Lower leg skin (tissue), 4 donors: ENCODE measurements at regions not wholly inside any gene's neighbourhood (a gene's known extent, or its start where the extent isn't known, plus 50 kb on each side); places are given as distances from the start of the nearest gene placed in this dataset.

Experiments
- DNase-seq, 2 donors: peaks; one replicate each; pipeline ENCODE4 v3.0.0-alpha.2; 2019; ENCODE audit warnings: low spot score in 2 of 2
- H3K4me3 ChIP-seq: fragments of 200-600 bp; sonication (generic); 2 replicates; pipeline ENCODE4 v1.5.1; 2017; ENCODE audit warnings: mild to moderate bottlenecking, low read depth; ENCODE audit not compliant: poor library complexity, severe bottlenecking
- POLR2A ChIP-seq, 2 donors: fragments of 450-650 bp; IDR thresholded peaks; one replicate each; pipeline ENCODE4 v1.6.1; 2016 to 2017; ENCODE audit warnings: antibody characterized with exemption in 2 of 2, mild to moderate bottlenecking in 1 of 2, moderate library complexity in 1 of 2
- WGBS, 2 donors: methylation state at CpG; one replicate each; pipeline ENCODE4 v1.1.5; 2018; 5-methylcytosine and 5-hydroxymethylcytosine counted together
- intact Hi-C: fragments of 100-400 bp; cut with DNase I; formaldehyde crosslinking; loops from one replicate; pipeline ENCODE4 v1.15.0; 2023; ENCODE audit warnings: low total_unique reads
- TF ChIP-seq, protein P1 (sequence below), 3 donors: fragments of 450-650 bp; IDR thresholded peaks; one replicate each; pipeline ENCODE4 v1.5.1; 2016; ENCODE audit warnings: antibody characterized with exemption in 3 of 3, mild to moderate bottlenecking in 3 of 3, moderate library complexity in 2 of 3

DNA sequence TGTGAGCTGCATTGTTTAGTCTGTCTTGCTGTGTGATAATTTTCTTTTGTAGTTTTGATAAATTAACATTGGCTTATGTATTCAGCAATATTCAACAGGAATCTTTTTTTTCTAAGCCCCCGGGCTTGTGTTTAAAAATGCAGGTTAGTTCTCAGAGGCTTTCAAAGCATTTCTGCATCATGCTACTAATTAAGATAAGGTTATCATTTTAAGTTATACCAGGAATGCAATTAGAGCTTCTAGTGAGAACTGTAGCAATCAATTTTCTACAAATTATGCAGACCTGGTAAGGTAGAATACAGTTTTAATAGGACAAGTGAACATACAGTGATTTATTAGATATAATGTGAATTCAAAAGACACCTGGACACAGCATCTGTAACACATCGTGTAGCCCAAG is 179.2 kb downstream of the PRL start:
- TF ChIP-seq, protein P1, sequence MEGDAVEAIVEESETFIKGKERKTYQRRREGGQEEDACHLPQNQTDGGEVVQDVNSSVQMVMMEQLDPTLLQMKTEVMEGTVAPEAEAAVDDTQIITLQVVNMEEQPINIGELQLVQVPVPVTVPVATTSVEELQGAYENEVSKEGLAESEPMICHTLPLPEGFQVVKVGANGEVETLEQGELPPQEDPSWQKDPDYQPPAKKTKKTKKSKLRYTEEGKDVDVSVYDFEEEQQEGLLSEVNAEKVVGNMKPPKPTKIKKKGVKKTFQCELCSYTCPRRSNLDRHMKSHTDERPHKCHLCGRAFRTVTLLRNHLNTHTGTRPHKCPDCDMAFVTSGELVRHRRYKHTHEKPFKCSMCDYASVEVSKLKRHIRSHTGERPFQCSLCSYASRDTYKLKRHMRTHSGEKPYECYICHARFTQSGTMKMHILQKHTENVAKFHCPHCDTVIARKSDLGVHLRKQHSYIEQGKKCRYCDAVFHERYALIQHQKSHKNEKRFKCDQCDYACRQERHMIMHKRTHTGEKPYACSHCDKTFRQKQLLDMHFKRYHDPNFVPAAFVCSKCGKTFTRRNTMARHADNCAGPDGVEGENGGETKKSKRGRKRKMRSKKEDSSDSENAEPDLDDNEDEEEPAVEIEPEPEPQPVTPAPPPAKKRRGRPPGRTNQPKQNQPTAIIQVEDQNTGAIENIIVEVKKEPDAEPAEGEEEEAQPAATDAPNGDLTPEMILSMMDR (IDR thresholded peaks at IDR 0.05): no peak
- TF ChIP-seq POLR2A (IDR thresholded peaks at IDR 0.05): no peak
- intact Hi-C loops: no loop called here
- DNase-seq: no peak
- no peak overlapping the region for H3K4me3 ChIP-seq
- WGBS, 2 donors: 66 to 77% methylated on average over 2 of the region's 2 CpGs

DNA sequence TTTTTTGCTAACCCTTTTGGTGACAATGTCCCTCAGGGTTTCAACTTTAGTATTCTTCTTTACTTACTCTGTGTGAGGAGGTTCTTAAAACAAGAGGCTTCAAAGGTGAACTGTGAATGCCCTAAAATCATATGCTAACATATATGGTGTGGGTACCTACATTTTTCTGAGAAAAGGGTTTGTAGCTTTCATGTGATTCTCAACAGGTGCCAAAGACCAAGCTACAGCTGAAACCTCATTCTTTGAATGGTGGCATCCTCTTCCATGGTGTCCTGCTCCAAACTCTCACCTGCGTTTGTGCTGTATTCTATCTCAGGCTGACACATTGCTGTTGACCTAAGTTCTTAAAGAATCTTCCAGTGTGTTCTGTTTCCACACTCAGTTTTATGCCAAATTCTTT is 177.3 kb downstream of the PRL start:
- no peak overlapping the region for H3K4me3 ChIP-seq
- 80 to 86% methylated on average over 1 of the region's 1 CpG for WGBS, 2 donors
- no peak for DNase-seq
- intact Hi-C loops: no loop called here
- TF ChIP-seq, protein P1 (IDR thresholded peaks at IDR 0.05): no peak
- TF ChIP-seq POLR2A (IDR thresholded peaks at IDR 0.05): no peak

DNA sequence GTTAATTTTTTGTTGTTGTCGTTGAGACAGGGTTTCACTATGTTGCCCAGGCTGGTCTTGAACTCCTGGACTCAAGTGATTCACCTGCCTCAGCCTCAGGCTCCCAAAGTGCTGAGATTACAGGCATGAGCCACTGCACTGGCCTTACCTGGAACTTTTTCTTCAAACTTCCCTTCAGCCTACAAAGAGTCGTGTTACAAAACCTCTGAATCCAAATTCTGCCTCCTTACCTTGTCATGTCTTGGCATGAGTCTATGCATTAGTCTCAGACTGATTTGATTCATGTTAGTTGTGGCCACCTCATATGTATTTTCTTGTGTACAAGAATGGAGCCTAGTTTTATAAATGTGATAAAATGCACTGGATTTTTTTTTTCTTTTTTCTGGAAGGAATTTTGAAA is 172.1 kb downstream of the PRL start:
- TF ChIP-seq, protein P1 (IDR thresholded peaks at IDR 0.05): no peak
- no peak for TF ChIP-seq POLR2A (IDR thresholded peaks at IDR 0.05)
- intact Hi-C loops: no loop called here
- DNase-seq: no peak
- H3K4me3 ChIP-seq: no peak overlapping the region
- 53 to 71% methylated on average over 2 of the region's 2 CpGs for WGBS, 2 donors

DNA sequence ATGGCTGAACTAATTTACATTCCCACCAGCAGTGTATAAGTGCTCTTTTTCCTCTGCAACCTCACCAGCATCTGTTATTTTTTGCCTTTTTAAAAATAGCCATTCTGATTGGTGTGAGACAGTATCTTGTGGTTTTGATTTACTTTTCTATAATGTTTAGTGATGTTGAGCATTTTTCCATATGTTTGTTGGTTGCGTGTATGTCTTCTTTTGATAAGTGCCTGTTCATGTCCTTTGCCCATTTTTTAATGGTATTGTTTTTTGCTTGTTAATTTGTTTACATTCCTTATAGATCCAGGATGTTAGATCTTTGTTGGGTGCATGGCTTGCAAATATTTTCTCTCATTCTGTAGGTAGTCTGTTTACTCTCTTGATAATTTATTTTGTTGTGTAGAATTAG is 169.9 kb downstream of the PRL start:
- DNase-seq: no peak
- intact Hi-C loops: no loop called here
- TF ChIP-seq, protein P1 (IDR thresholded peaks at IDR 0.05): no peak
- no peak for TF ChIP-seq POLR2A (IDR thresholded peaks at IDR 0.05)
- WGBS, 2 donors: 97 to 100% methylated on average over 1 of the region's 1 CpG
- no peak overlapping the region for H3K4me3 ChIP-seq

DNA sequence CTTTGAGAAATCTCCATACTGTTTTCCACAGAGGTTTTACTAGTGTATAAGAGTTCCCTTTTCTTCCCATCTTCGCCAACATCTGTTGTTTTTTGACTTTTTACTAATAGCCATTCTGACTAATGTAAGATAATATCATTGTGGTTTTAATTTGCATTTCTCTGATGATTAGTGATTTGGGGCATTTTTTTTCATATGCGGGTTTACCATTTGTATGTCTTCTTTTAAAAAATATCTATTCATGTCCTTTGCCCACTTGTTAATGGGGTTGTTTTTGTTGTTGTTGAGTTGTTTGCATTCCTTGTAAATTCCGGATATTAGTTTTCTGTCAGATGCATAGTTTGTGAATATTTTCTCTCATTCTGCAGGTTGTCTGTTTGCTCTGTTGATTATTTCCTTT is 167.1 kb downstream of the PRL start:
- WGBS, 2 donors: 94 to 95% methylated on average over 3 of the region's 3 CpGs
- DNase-seq: no peak

DNA sequence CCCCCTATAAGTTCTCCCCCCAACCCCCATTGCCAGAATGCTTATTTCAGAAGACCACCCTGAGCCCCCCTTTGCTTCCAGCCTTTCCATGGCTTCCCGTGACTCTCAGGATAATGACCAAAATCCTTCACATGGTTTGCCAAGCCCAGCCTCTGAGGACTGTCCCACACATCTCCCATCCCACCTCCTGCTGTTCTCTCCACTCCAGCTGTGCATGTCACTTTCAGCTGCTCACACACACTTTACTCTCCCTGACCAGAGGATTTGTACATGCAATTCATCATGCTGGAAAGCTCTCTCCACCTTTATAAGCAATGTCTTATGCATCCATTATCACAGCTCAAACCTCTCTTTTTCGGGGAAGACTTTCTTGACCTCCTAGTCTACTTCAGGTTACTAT is 164.2 kb downstream of the PRL start:
- TF ChIP-seq, protein P1 (IDR thresholded peaks at IDR 0.05): no peak
- TF ChIP-seq POLR2A (IDR thresholded peaks at IDR 0.05): no peak
- DNase-seq: no peak
- 68 to 88% methylated on average over 2 of the region's 2 CpGs for WGBS, 2 donors
- H3K4me3 ChIP-seq: no peak overlapping the region
- intact Hi-C loops: no loop called here

More for the DNA sequence above, 167.1 kb downstream of the PRL start:
- intact Hi-C loops: no loop called here
- no peak overlapping the region for H3K4me3 ChIP-seq
- no peak for TF ChIP-seq POLR2A (IDR thresholded peaks at IDR 0.05)
- TF ChIP-seq, protein P1 (IDR thresholded peaks at IDR 0.05): no peak
